ENCODE measurements at regions not wholly inside any gene's neighbourhood (a gene's known extent, or its start where the extent isn't known, plus 50 kb on each side); places are given as distances from the start of the nearest gene placed in this dataset.

DNA sequence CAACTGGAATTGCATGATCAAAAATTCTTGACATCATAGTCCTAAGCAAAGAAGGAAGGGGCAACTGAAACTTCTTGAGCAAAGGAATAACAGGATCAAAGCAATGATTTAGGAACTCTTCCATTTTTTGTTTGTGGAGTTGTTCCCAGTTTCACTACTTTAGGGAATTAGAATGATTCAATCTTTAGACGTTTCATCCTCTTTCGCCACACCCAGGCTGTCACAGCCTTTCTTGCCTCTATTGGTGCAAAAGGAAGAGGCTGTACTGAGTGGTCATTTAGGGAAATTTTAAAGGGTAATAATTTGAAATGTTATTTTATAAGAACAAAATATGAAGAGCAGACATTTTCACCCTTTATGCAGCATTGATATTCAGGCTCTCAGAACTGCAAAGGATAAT lies 1026.0 kb upstream of the ARRDC3 start:
- TF ChIP-seq, protein P1, sequence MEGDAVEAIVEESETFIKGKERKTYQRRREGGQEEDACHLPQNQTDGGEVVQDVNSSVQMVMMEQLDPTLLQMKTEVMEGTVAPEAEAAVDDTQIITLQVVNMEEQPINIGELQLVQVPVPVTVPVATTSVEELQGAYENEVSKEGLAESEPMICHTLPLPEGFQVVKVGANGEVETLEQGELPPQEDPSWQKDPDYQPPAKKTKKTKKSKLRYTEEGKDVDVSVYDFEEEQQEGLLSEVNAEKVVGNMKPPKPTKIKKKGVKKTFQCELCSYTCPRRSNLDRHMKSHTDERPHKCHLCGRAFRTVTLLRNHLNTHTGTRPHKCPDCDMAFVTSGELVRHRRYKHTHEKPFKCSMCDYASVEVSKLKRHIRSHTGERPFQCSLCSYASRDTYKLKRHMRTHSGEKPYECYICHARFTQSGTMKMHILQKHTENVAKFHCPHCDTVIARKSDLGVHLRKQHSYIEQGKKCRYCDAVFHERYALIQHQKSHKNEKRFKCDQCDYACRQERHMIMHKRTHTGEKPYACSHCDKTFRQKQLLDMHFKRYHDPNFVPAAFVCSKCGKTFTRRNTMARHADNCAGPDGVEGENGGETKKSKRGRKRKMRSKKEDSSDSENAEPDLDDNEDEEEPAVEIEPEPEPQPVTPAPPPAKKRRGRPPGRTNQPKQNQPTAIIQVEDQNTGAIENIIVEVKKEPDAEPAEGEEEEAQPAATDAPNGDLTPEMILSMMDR (IDR thresholded peaks at IDR 0.05) = no peak
- no peak for TF ChIP-seq POLR2A (IDR thresholded peaks at IDR 0.05)
- TF ChIP-seq EP300 (IDR thresholded peaks at IDR 0.05; ENCODE audit: low read depth) = no peak
